WTC11 (cell line): ENCODE measurements at regions not wholly inside any gene's neighbourhood (a gene's known extent, or its start where the extent isn't known, plus 50 kb on each side); places are given as distances from the start of the nearest gene placed in this dataset.
A peak's percentile ranks its signal among the peaks of the same experiment; 100 is the strongest.

ENCODE experiments used
- ATAC-seq: fragments of 200-7000 bp; cut with Tn5 transposase; 2 replicates; pipeline ENCODE4 v1.10.0; 2021; ENCODE audit warnings: mild to moderate bottlenecking, moderate library complexity
- CTCF ChIA-PET: fragments of 300-600 bp; sonication (Branson Sonifier 250); formaldehyde crosslinking; loops from one replicate; lab custom pipeline; 2021; ENCODE audit warnings: antibody characterized with exemption; lab: Charles Lee
- POLR2A ChIA-PET: fragments of 350-600 bp; sonication (Branson Sonifier 250); formaldehyde crosslinking; loops from one replicate; lab custom pipeline; 2021; ENCODE audit warnings: antibody characterized with exemption; lab: Charles Lee
- DNase-seq: peaks from one replicate; pipeline ENCODE4 v3.0.0; 2021; ENCODE audit warnings: low spot score
- H3K27ac Mint-ChIP-seq: 2 replicates; pipeline ENCODE4 v1.8.0; 2021; ENCODE audit warnings: mixed read lengths
- H3K27me3 Mint-ChIP-seq: 2 replicates; pipeline ENCODE4 v1.8.0; 2021; ENCODE audit warnings: low read depth, mild to moderate bottlenecking, moderate library complexity, mixed read lengths
- H3K36me3 Mint-ChIP-seq: 2 replicates; pipeline ENCODE4 v1.8.0; 2021; ENCODE audit warnings: mixed read lengths
- H3K4me1 Mint-ChIP-seq: 2 replicates; pipeline ENCODE4 v1.8.0; 2022; ENCODE audit warnings: mixed read lengths
- H3K4me3 Mint-ChIP-seq: 2 replicates; pipeline ENCODE4 v1.8.0; 2021; ENCODE audit warnings: mild to moderate bottlenecking, moderate library complexity, mixed read lengths
- H3K9me3 Mint-ChIP-seq: 2 replicates; pipeline ENCODE4 v1.8.0; 2021; ENCODE audit warnings: mixed read lengths
- CTCF ChIP-seq: fragments of 200-600 bp; IDR thresholded peaks from 2 replicates; pipeline ENCODE4 v1.8.0; 2022; ENCODE audit warnings: antibody characterized with exemption
- EMX1 ChIP-seq: fragments of 250-450 bp; sonication (Bioruptor Pico); IDR thresholded peaks from 2 replicates; pipeline ENCODE4 v1.8.0; 2021; ENCODE audit warnings: mild to moderate bottlenecking
- ETV6 ChIP-seq: sonication (generic); formaldehyde crosslinking; IDR thresholded peaks from 2 replicates; pipeline ENCODE4 v1.8.1; 2022; ENCODE audit warnings: mild to moderate bottlenecking, missing genetic modification reagents
- FOXP4 ChIP-seq: sonication (generic); formaldehyde crosslinking; IDR thresholded peaks from 2 replicates; pipeline ENCODE4 v1.8.0; 2022; ENCODE audit warnings: mild to moderate bottlenecking, missing genetic modification reagents
- GRHL2 ChIP-seq: fragments of 250-450 bp; sonication (Bioruptor Pico); IDR thresholded peaks from 2 replicates; pipeline ENCODE4 v1.8.0; 2022; ENCODE audit warnings: mild to moderate bottlenecking, moderate library complexity; ENCODE audit not compliant: insufficient replicate concordance, severe bottlenecking
- JAZF1 ChIP-seq: fragments of 250-450 bp; sonication (Bioruptor Pico); IDR thresholded peaks from 2 replicates; pipeline ENCODE4 v1.9.0; 2021; ENCODE audit warnings: moderate library complexity, mild to moderate bottlenecking, inconsistent platforms
- MXD4 ChIP-seq: fragments of 250-450 bp; sonication (Bioruptor Pico); IDR thresholded peaks from 2 replicates; pipeline ENCODE4 v1.8.0; 2021; ENCODE audit warnings: mild to moderate bottlenecking, moderate library complexity, borderline replicate concordance
- NR2C2 ChIP-seq: sonication (generic); formaldehyde crosslinking; IDR thresholded peaks from 2 replicates; pipeline ENCODE4 v1.8.0; 2022; ENCODE audit warnings: mild to moderate bottlenecking, missing genetic modification reagents
- RELA ChIP-seq: sonication (generic); formaldehyde crosslinking; IDR thresholded peaks from 2 replicates; pipeline ENCODE4 v1.8.1; 2022; ENCODE audit warnings: missing genetic modification reagents, mild to moderate bottlenecking, borderline replicate concordance
- USF1 ChIP-seq: sonication (generic); formaldehyde crosslinking; IDR thresholded peaks from 2 replicates; pipeline ENCODE4 v1.8.0; 2022; ENCODE audit warnings: mild to moderate bottlenecking, missing genetic modification reagents
- ZBTB21 ChIP-seq: sonication (generic); formaldehyde crosslinking; IDR thresholded peaks from 2 replicates; pipeline ENCODE4 v1.8.1; 2023; ENCODE audit warnings: mild to moderate bottlenecking, missing genetic modification reagents, borderline replicate concordance
- ZNF121 ChIP-seq: sonication (generic); formaldehyde crosslinking; IDR thresholded peaks from 2 replicates; pipeline ENCODE4 v1.8.0; 2023; ENCODE audit warnings: missing genetic modification reagents
- ZNF281 ChIP-seq: sonication (generic); formaldehyde crosslinking; IDR thresholded peaks from 2 replicates; pipeline ENCODE4 v1.8.0; 2023; ENCODE audit warnings: mild to moderate bottlenecking, missing genetic modification reagents
- ZNF423 ChIP-seq: fragments of 250-450 bp; sonication (Bioruptor Pico); IDR thresholded peaks from 2 replicates; pipeline ENCODE4 v2.1.2; 2022; ENCODE audit warnings: mild to moderate bottlenecking, moderate library complexity
- TF ChIP-seq, protein P1 (sequence below): fragments of 250-450 bp; sonication (Bioruptor Pico); IDR thresholded peaks from 2 replicates; pipeline ENCODE4 v2.1.2; 2022; ENCODE audit warnings: mild to moderate bottlenecking, moderate library complexity
- TF ChIP-seq, protein P2 (sequence below): sonication (generic); formaldehyde crosslinking; IDR thresholded peaks from 2 replicates; pipeline ENCODE4 v1.8.1; 2022; ENCODE audit warnings: missing genetic modification reagents, borderline replicate concordance

- no peak for TF ChIP-seq ETV6 (CRISPR knock-in tag)
- Mint-ChIP-seq H3K27me3 (no peaks in the 10 kb centered on the region), H3K27ac (no peak overlapping the region), H3K36me3 (no peaks in the 10 kb centered on the region), H3K4me3 (no peak overlapping the region), H3K4me1 (peaks cover 4% of the 10 kb centered on the region), H3K9me3 (no peaks in the 10 kb centered on the region)
- CTCF ChIA-PET = no interaction called here
- ATAC-seq (no peak), DNase-seq (no peak)
- POLR2A ChIA-PET = interaction anchor here (0.5 kb wide), 1 partner anchor 136 kb away, joined by 3 read pairs; no protein-coding TSS in a partner anchor
Measured at GRCh38 chr1:230540421-230541155, 101.7 kb upstream of the COG2 start.

GRCh38 chr1:230537456-230537855 is 104.8 kb upstream of the COG2 start:
- TF ChIP-seq NR2C2 (CRISPR knock-in tag) (no peak), ZBTB21 (CRISPR knock-in tag) (no peak), CTCF (peak; percentile 69), ZNF423 (peak; percentile 9; the same call in 1 of the 2 replicates)
- Mint-ChIP-seq H3K27me3 (no peaks in the 10 kb centered on the region; the same call in 1 of the 2 replicates), H3K27ac (no peak overlapping the region), H3K4me1 (peaks cover 4% of the 10 kb centered on the region), H3K4me3 (no peak overlapping the region), H3K36me3 (peaks cover 6% of the 10 kb centered on the region), H3K9me3 (peaks cover 16% of the 10 kb centered on the region)
- ATAC-seq (peak; percentile 99), DNase-seq (peak; percentile 74)
- ChIA-PET POLR2A (no interaction called here), CTCF (interaction anchor here (0.8 to 2.5 kb wide), 4 partner anchors 12 to 61 kb away, joined by 3 to 9 read pairs (median 4); no protein-coding TSS in a partner anchor)

DNA sequence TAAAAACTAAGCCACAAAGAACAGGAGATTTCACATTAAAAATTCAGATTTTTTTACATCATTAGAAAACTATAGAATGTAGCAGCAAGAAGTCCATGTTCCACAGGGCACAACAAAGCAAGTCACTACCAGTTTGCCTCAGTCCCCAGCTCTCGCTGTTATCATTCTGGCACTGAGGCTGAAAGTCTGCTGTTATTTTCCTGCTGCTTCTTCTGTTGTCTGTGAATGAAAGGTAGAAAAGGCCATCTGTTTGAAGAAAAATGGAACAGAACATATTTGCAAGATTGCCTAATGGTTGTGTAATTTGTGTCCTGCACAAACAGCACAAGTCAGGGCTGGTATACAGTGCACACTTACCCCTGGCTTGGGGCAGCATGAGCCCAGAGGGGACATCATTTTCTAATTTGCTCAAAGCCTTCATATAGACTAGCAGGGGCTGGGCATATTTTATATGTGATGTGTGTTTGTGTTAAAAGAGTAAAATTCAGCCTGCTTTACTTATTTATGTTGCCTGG is 105.6 kb upstream of the COG2 start:
- ChIA-PET CTCF (interaction anchor here (0.8 to 2.5 kb wide), 4 partner anchors 13 to 61 kb away, joined by 3 to 9 read pairs (median 4); no protein-coding TSS in a partner anchor), POLR2A (no interaction called here)
- Mint-ChIP-seq H3K36me3 (peaks cover 6% of the 10 kb centered on the region), H3K27me3 (no peaks in the 10 kb centered on the region; the same call in 1 of the 2 replicates), H3K27ac (no peak overlapping the region), H3K9me3 (peaks cover 16% of the 10 kb centered on the region), H3K4me1 (peaks cover 4% of the 10 kb centered on the region), H3K4me3 (no peak overlapping the region)
- ATAC-seq (no peak), DNase-seq (no peak)
- TF ChIP-seq FOXP4 (CRISPR knock-in tag) = no peak
- no peak for TF ChIP-seq JAZF1
- TF ChIP-seq GRHL2 (CRISPR knock-in tag) = no peak
- TF ChIP-seq, protein P1, sequence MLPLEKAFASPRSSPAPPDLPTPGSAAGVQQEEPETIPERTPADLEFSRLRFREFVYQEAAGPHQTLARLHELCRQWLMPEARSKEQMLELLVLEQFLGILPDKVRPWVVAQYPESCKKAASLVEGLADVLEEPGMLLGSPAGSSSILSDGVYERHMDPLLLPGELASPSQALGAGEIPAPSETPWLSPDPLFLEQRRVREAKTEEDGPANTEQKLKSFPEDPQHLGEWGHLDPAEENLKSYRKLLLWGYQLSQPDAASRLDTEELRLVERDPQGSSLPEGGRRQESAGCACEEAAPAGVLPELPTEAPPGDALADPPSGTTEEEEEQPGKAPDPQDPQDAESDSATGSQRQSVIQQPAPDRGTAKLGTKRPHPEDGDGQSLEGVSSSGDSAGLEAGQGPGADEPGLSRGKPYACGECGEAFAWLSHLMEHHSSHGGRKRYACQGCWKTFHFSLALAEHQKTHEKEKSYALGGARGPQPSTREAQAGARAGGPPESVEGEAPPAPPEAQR (CRISPR knock-in tag) = no peak
- no peak for TF ChIP-seq ZNF281 (CRISPR knock-in tag)
- TF ChIP-seq USF1 = no peak
- TF ChIP-seq ZNF121 (CRISPR knock-in tag) = no peak
- no peak for TF ChIP-seq MXD4
- TF ChIP-seq, protein P2, sequence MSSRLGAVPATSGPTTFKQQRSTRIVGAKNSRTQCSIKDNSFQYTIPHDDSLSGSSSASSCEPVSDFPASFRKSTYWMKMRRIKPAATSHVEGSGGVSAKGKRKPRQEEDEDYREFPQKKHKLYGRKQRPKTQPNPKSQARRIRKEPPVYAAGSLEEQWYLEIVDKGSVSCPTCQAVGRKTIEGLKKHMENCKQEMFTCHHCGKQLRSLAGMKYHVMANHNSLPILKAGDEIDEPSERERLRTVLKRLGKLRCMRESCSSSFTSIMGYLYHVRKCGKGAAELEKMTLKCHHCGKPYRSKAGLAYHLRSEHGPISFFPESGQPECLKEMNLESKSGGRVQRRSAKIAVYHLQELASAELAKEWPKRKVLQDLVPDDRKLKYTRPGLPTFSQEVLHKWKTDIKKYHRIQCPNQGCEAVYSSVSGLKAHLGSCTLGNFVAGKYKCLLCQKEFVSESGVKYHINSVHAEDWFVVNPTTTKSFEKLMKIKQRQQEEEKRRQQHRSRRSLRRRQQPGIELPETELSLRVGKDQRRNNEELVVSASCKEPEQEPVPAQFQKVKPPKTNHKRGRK (CRISPR knock-in tag) = no peak
- TF ChIP-seq NR2C2 (CRISPR knock-in tag) = no peak
- TF ChIP-seq RELA = no peak
- TF ChIP-seq EMX1 (CRISPR knock-in tag) = no peak
